Breast epithelium (tissue), 4 donors: ENCODE measurements at regions not wholly inside any gene's neighbourhood (a gene's known extent, or its start where the extent isn't known, plus 50 kb on each side); places are given as distances from the start of the nearest gene placed in this dataset.
"Not testable (repeated sequence)": the region's sequence is repeated elsewhere in the genome, so short reads cannot be mapped to it uniquely, and the experiment has no call there.

Experiments used
- DNase-seq, 2 donors: peaks; one replicate each; pipeline ENCODE4 v3.0.0-alpha.2; 2019; ENCODE audit warnings: low spot score in 2 of 2
- H3K27ac ChIP-seq, 2 donors: fragments of 200-600 bp; sonication (generic) in 1 of 2; one replicate each; pipeline ENCODE4 v1.5.1; 2016 to 2019; ENCODE audit warnings: mild to moderate bottlenecking in 1 of 2
- H3K27me3 ChIP-seq, 2 donors: fragments of 200-600 bp; sonication (generic) in 1 of 2; one replicate each; pipeline versions ENCODE4 v1.5.1 to v1.6.0; 2017 to 2019; ENCODE audit warnings: control low read depth in 1 of 2, mild to moderate bottlenecking in 1 of 2
- H3K36me3 ChIP-seq: fragments of 200-600 bp; one replicate; pipeline ENCODE4 v1.5.1; 2019
- H3K4me1 ChIP-seq, 2 donors: fragments of 200-600 bp; sonication (generic); one replicate each; pipeline ENCODE4 v1.5.1; 2016 to 2019; ENCODE audit warnings: control low read depth in 1 of 2
- H3K4me3 ChIP-seq, 3 donors: fragments of 200-600 bp; sonication (generic); 1 replicate in 2 of 3; 2 replicates in 1 of 3; pipeline ENCODE4 v1.5.1; 2016 to 2019; ENCODE audit warnings: mild to moderate bottlenecking in 3 of 3, moderate library complexity in 2 of 3
- H3K9me3 ChIP-seq, 2 donors: fragments of 200-600 bp; sonication (generic) in 1 of 2; one replicate each; pipeline ENCODE4 v1.5.1; 2016 to 2019; ENCODE audit warnings: control low read depth in 1 of 2
- POLR2A ChIP-seq: fragments of 450-650 bp; IDR thresholded peaks from one replicate; pipeline ENCODE4 v1.6.1; 2016; ENCODE audit warnings: antibody characterized with exemption, mild to moderate bottlenecking, moderate library complexity
- POLR2AphosphoS5 ChIP-seq, 3 donors: sonication (generic); formaldehyde crosslinking; IDR thresholded peaks; one replicate each; pipeline ENCODE4 v1.6.1; 2017; ENCODE audit warnings: antibody characterized with exemption in 3 of 3
- intact Hi-C: fragments of 100-400 bp; cut with DNase I; formaldehyde crosslinking; loops from one replicate; pipeline ENCODE4 v1.15.1; 2023; ENCODE audit warnings: low total_unique reads
- TF ChIP-seq, protein P1 (sequence below), 3 donors: fragments of 450-650 bp; IDR thresholded peaks; one replicate each; pipeline ENCODE4 v1.5.1; 2016 to 2017; ENCODE audit warnings: antibody characterized with exemption in 3 of 3, mild to moderate bottlenecking in 3 of 3, moderate library complexity in 3 of 3

DNA sequence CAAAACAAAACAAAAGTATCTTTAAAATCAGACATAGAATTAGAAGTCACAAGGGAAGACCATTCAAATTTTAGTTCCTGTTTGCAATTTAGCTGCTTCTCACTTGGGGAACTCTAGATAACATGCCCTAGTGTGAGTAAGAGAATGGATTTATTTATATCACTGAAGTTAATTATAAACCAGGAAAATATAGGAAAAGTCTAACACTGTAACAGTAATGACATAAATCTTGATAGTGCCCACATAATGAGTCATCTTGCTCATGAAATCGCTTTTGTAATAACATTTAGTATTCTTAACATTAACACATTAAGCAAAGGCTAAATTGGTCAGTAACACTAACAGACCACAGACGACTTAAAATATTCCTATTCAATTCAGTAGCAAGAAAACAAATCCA, 710.7 kb downstream of the STPG2 start:
- Histone ChIP-seq H3K36me3 (no peaks in the 10 kb centered on the region), H3K4me3 (no peak overlapping the region), H3K27me3 (no peaks in the 10 kb centered on the region), H3K27ac (no peak overlapping the region), H3K4me1 (no peaks in the 10 kb centered on the region), H3K9me3 (peaks cover 4 to 38% of the 10 kb centered on the region in 2 donors)
- TF ChIP-seq, protein P1, sequence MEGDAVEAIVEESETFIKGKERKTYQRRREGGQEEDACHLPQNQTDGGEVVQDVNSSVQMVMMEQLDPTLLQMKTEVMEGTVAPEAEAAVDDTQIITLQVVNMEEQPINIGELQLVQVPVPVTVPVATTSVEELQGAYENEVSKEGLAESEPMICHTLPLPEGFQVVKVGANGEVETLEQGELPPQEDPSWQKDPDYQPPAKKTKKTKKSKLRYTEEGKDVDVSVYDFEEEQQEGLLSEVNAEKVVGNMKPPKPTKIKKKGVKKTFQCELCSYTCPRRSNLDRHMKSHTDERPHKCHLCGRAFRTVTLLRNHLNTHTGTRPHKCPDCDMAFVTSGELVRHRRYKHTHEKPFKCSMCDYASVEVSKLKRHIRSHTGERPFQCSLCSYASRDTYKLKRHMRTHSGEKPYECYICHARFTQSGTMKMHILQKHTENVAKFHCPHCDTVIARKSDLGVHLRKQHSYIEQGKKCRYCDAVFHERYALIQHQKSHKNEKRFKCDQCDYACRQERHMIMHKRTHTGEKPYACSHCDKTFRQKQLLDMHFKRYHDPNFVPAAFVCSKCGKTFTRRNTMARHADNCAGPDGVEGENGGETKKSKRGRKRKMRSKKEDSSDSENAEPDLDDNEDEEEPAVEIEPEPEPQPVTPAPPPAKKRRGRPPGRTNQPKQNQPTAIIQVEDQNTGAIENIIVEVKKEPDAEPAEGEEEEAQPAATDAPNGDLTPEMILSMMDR (IDR thresholded peaks at IDR 0.05) = no peak
- TF ChIP-seq POLR2A (no peak), POLR2AphosphoS5 (IDR thresholded peaks at IDR 0.05) (no peak)
- intact Hi-C loops = no loop called here
- DNase-seq = no peak

GRCh38 chr4:97437998-97438705, 705.1 kb downstream of the STPG2 start:
- H3K27ac ChIP-seq, H3K36me3 ChIP-seq, intact Hi-C loops, H3K4me3 ChIP-seq, H3K4me1 ChIP-seq, DNase-seq, H3K27me3 ChIP-seq: not testable (repeated sequence)
- peaks cover 9 to 36% of the 10 kb centered on the region in 2 donors for H3K9me3 ChIP-seq

- H3K4me1 ChIP-seq = no peaks in the 10 kb centered on the region
- H3K27ac ChIP-seq = no peak overlapping the region
- intact Hi-C loops = no loop called here
- H3K9me3 ChIP-seq = peaks cover 6 to 23% of the 10 kb centered on the region in 2 donors
- no peaks in the 10 kb centered on the region for H3K36me3 ChIP-seq
- no peaks in the 10 kb centered on the region for H3K27me3 ChIP-seq
- TF ChIP-seq POLR2A (no peak), POLR2AphosphoS5 (IDR thresholded peaks at IDR 0.05) (no peak)
- TF ChIP-seq, protein P1 (IDR thresholded peaks at IDR 0.05) = no peak
- DNase-seq = no peak
- no peak overlapping the region for H3K4me3 ChIP-seq
Observed at GRCh38 chr4:97453186-97453585, 690.1 kb downstream of the STPG2 start.

- H3K27me3 ChIP-seq = no peaks in the 10 kb centered on the region
- intact Hi-C loops = no loop called here
- no peaks in the 10 kb centered on the region for H3K4me1 ChIP-seq
- TF ChIP-seq POLR2A = no peak
- no peak for TF ChIP-seq POLR2AphosphoS5 (IDR thresholded peaks at IDR 0.05)
- TF ChIP-seq, protein P1 (IDR thresholded peaks at IDR 0.05) = no peak
- no peaks in the 10 kb centered on the region for H3K36me3 ChIP-seq
- no peak overlapping the region for H3K27ac ChIP-seq
- no peak for DNase-seq
- H3K4me3 ChIP-seq = no peak overlapping the region
- H3K9me3 ChIP-seq = peaks cover 6 to 15% of the 10 kb centered on the region in 2 donors
Observed at GRCh38 chr4:97457253-97457652, 686.0 kb downstream of the STPG2 start.

- no peaks in the 10 kb centered on the region for H3K36me3 ChIP-seq
- no peaks in the 10 kb centered on the region for H3K27me3 ChIP-seq
- H3K4me1 ChIP-seq = no peaks in the 10 kb centered on the region
- H3K9me3 ChIP-seq = peaks cover 0 to 3% of the 10 kb centered on the region in 2 donors
- intact Hi-C loops = no loop called here
- H3K27ac ChIP-seq = no peak overlapping the region
- no peak for DNase-seq
- TF ChIP-seq POLR2A (no peak), POLR2AphosphoS5 (IDR thresholded peaks at IDR 0.05) (no peak)
- TF ChIP-seq, protein P1 (IDR thresholded peaks at IDR 0.05) = no peak
- H3K4me3 ChIP-seq = no peak overlapping the region
Observed at GRCh38 chr4:97468272-97468671, 675.0 kb downstream of the STPG2 start.
